ENCODE measurements at regions not wholly inside any gene's neighbourhood (a gene's known extent, or its start where the extent isn't known, plus 50 kb on each side); places are given as distances from the start of the nearest gene placed in this dataset.

DNA sequence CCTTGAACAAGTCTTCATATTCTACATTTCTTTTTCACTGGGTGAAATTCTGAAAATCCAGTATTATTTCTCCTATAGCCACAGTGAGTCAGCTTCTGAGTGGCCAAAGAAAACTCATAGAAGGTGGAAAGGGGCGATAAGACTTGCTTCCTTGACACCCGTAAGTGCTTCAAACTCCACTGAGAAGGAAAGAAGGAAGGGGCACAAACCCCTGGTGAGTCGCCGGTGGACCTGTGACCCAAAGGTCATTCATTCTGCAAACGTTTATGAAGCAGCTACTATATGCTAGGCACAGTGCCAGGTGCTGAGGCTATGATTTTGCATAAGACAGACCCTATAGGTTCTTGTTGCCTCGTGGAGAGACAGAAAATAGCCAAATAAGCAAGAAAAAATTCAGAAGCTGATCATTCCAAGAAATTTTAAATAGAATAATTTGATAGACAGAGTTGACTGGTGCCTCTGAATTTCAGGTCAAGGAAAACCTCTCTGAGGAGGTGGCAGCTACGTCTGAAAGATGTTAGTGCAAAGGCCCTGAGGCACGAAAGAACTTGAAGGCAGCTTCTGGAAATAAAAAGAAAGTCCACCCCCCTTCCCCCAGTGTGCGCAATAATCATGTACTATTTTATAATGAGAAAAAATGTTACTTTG, 118.2 kb downstream of the CD24 start:
- H4K20me1 ChIP-seq (ENCODE audit: low read depth, low read length): no peaks in the 10 kb centered on the region
- peaks cover 8% of the 10 kb centered on the region; the same call in 1 of the 2 replicates for H3K9me3 ChIP-seq (ENCODE audit: insufficient read depth, low read length)
- no peak overlapping the region for H3K27ac ChIP-seq (ENCODE audit: low read depth, low read length)
- no peak for TF ChIP-seq EZH2phosphoT487 (conservative IDR thresholded peaks at IDR 0.05; ENCODE audit: low read length)
- TF ChIP-seq, protein P1, sequence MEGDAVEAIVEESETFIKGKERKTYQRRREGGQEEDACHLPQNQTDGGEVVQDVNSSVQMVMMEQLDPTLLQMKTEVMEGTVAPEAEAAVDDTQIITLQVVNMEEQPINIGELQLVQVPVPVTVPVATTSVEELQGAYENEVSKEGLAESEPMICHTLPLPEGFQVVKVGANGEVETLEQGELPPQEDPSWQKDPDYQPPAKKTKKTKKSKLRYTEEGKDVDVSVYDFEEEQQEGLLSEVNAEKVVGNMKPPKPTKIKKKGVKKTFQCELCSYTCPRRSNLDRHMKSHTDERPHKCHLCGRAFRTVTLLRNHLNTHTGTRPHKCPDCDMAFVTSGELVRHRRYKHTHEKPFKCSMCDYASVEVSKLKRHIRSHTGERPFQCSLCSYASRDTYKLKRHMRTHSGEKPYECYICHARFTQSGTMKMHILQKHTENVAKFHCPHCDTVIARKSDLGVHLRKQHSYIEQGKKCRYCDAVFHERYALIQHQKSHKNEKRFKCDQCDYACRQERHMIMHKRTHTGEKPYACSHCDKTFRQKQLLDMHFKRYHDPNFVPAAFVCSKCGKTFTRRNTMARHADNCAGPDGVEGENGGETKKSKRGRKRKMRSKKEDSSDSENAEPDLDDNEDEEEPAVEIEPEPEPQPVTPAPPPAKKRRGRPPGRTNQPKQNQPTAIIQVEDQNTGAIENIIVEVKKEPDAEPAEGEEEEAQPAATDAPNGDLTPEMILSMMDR (IDR thresholded peaks at IDR 0.05; ENCODE audit: insufficient read depth, low read length, poor library complexity, severe bottlenecking): no peak
- H3K9ac ChIP-seq (ENCODE audit: low read length): no peak overlapping the region
- no peaks in the 10 kb centered on the region for H3K9me2 ChIP-seq (replicated peaks; ENCODE audit: insufficient read depth, low read length)
- H3K36me3 ChIP-seq (ENCODE audit: low read length): no peaks in the 10 kb centered on the region
- H2AFZ ChIP-seq (ENCODE audit: low read depth, low read length, severe bottlenecking): no peak overlapping the region
- H3K4me2 ChIP-seq (ENCODE audit: low read depth, low read length, poor library complexity, severe bottlenecking): no peak overlapping the region
- H3F3A ChIP-seq (ENCODE audit: insufficient read depth): no peaks in the 10 kb centered on the region
- no peaks in the 10 kb centered on the region for H3K79me2 ChIP-seq (ENCODE audit: insufficient read depth, low read length)
- H3K27me3 ChIP-seq (ENCODE audit: low read length): no peaks in the 10 kb centered on the region
- H3K4me3 ChIP-seq (ENCODE audit: insufficient read depth, low read length, poor library complexity, severe bottlenecking): no peak overlapping the region

DNA sequence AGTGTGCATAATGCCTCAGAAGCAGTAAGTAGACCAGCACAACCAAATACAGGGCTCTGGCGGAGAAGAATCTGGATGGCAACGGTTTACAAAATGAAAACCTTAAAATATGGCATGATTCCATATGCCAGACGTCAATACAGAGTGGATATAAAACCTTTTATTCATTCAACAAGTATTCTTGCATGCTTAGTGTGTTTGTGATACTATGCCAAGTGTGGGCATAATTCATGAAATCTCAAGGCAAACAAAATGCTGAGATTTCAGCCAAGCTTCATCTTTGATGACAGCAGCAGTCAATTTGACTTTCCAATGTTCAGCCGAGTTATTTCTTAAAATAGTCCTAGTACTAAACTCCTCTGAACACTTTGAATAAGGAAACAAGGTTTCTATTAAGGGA, 119.4 kb downstream of the CD24 start:
- H3K27me3 ChIP-seq (ENCODE audit: low read length): no peaks in the 10 kb centered on the region
- no peak overlapping the region for H2AFZ ChIP-seq (ENCODE audit: low read depth, low read length, severe bottlenecking)
- H3K79me2 ChIP-seq (ENCODE audit: insufficient read depth, low read length): no peaks in the 10 kb centered on the region
- no peak overlapping the region for H3K4me3 ChIP-seq (ENCODE audit: insufficient read depth, low read length, poor library complexity, severe bottlenecking)
- no peaks in the 10 kb centered on the region for H3K36me3 ChIP-seq (ENCODE audit: low read length)
- H3K4me2 ChIP-seq (ENCODE audit: low read depth, low read length, poor library complexity, severe bottlenecking): no peak overlapping the region
- H3K27ac ChIP-seq (ENCODE audit: low read depth, low read length): no peak overlapping the region
- peaks cover 5% of the 10 kb centered on the region; the same call in 1 of the 2 replicates for H3K9me3 ChIP-seq (ENCODE audit: insufficient read depth, low read length)
- TF ChIP-seq, protein P1 (IDR thresholded peaks at IDR 0.05; ENCODE audit: insufficient read depth, low read length, poor library complexity, severe bottlenecking): no peak
- no peak for TF ChIP-seq EZH2phosphoT487 (conservative IDR thresholded peaks at IDR 0.05; ENCODE audit: low read length)
- H4K20me1 ChIP-seq (ENCODE audit: low read depth, low read length): no peaks in the 10 kb centered on the region
- no peak overlapping the region for H3K9ac ChIP-seq (ENCODE audit: low read length)
- H3F3A ChIP-seq (ENCODE audit: insufficient read depth): no peaks in the 10 kb centered on the region
- H3K9me2 ChIP-seq (replicated peaks; ENCODE audit: insufficient read depth, low read length): no peaks in the 10 kb centered on the region

DNA sequence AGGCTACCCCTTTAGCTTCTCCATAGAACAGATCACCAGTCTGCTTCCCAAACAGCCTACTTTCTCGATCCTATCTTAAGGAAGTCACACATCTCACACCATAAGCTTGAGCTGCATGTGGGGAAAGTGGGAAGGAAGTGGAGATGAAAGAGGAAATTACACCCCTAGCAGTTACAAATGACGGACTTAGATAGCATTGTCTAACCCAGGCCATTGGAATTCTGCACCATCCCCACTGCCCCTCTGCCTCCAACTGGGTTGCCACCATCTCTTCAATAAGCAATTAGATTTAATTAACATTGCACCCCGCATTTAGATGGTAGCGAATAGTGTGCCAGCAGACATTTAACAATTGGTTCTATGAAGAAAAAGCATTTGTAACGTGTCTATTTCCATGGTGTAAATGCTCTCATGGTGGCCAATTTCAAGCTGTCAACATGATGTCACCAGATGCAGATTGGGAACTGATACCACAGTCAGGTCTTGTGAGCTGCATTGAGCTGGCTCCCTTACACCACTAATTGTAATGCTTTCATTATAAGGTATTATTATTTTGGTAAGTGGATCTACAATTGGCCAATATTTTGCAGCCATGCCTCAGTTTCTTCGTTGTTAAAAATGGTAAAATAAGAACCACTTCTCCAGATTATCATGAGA, 124.7 kb downstream of the CD24 start:
- no peaks in the 10 kb centered on the region for H3K27me3 ChIP-seq (ENCODE audit: low read length)
- no peaks in the 10 kb centered on the region for H4K20me1 ChIP-seq (ENCODE audit: low read depth, low read length)
- no peak overlapping the region for H3K4me2 ChIP-seq (ENCODE audit: low read depth, low read length, poor library complexity, severe bottlenecking)
- H3K9me3 ChIP-seq (ENCODE audit: insufficient read depth, low read length): 0 out of 2 replicates have a peak, but pooled peaks cover 5% of the 10 kb centered on the region
- no peak overlapping the region for H3K9ac ChIP-seq (ENCODE audit: low read length)
- H3K4me3 ChIP-seq (ENCODE audit: insufficient read depth, low read length, poor library complexity, severe bottlenecking): no peak overlapping the region
- TF ChIP-seq EZH2phosphoT487 (conservative IDR thresholded peaks at IDR 0.05; ENCODE audit: low read length): no peak
- TF ChIP-seq, protein P1 (IDR thresholded peaks at IDR 0.05; ENCODE audit: insufficient read depth, low read length, poor library complexity, severe bottlenecking): no peak
- no peak overlapping the region for H3K27ac ChIP-seq (ENCODE audit: low read depth, low read length)
- H3F3A ChIP-seq (ENCODE audit: insufficient read depth): no peaks in the 10 kb centered on the region
- H3K36me3 ChIP-seq (ENCODE audit: low read length): no peaks in the 10 kb centered on the region
- no peak overlapping the region for H2AFZ ChIP-seq (ENCODE audit: low read depth, low read length, severe bottlenecking)
- no peaks in the 10 kb centered on the region for H3K79me2 ChIP-seq (ENCODE audit: insufficient read depth, low read length)
- no peaks in the 10 kb centered on the region for H3K9me2 ChIP-seq (replicated peaks; ENCODE audit: insufficient read depth, low read length)

Data from SU-DHL-6 (cell line).